ENCODE measurements at regions not wholly inside any gene's neighbourhood (a gene's known extent, or its start where the extent isn't known, plus 50 kb on each side); places are given as distances from the start of the nearest gene placed in this dataset.

DNA sequence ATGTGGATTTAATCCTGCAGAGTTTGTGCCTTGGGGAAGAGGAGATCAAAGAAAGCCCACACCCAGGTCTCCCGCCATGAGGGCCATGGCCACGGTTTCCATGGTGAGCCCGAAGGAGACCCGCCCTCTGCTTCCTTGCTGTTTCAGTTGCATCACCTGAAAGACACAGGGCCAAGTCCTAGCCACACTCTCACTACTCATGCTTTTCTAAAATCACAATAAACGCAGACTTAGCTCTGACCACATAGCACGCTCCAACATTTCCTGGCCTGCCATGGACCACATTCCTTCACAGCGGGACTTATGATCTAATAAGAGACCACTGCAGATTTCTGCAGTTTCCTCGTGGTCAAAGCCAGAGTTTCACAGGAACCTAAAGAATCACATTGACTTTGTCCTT is 426.0 kb upstream of the NR3C2 start:
- H3K4me3 ChIP-seq (ENCODE audit: low read length): no peak overlapping the region
- H3K27me3 ChIP-seq (ENCODE audit: control insufficient read depth, low read length): no peaks in the 10 kb centered on the region
- no peak overlapping the region for H3K27ac ChIP-seq (ENCODE audit: low read depth, low read length)
- no peaks in the 10 kb centered on the region for H3F3A ChIP-seq (ENCODE audit: control insufficient read depth, insufficient read depth)
- H3K79me2 ChIP-seq (ENCODE audit: control insufficient read depth, low read length): no peaks in the 10 kb centered on the region
- H3K9me2 ChIP-seq (replicated peaks; ENCODE audit: control insufficient read depth, low read length): no peaks in the 10 kb centered on the region
- H3K4me1 ChIP-seq (ENCODE audit: control insufficient read depth, low read length): no peaks in the 10 kb centered on the region
- H3K4me2 ChIP-seq (ENCODE audit: low read length): no peak overlapping the region
- H4K20me1 ChIP-seq (ENCODE audit: control insufficient read depth, insufficient read depth, low read depth, low read length): no peaks in the 10 kb centered on the region
- no peaks in the 10 kb centered on the region for H3K36me3 ChIP-seq (ENCODE audit: control insufficient read depth, low read length)
- TF ChIP-seq EZH2phosphoT487 (IDR thresholded peaks at IDR 0.05; ENCODE audit: borderline replicate concordance, low read length): no peak
- TF ChIP-seq, protein P1, sequence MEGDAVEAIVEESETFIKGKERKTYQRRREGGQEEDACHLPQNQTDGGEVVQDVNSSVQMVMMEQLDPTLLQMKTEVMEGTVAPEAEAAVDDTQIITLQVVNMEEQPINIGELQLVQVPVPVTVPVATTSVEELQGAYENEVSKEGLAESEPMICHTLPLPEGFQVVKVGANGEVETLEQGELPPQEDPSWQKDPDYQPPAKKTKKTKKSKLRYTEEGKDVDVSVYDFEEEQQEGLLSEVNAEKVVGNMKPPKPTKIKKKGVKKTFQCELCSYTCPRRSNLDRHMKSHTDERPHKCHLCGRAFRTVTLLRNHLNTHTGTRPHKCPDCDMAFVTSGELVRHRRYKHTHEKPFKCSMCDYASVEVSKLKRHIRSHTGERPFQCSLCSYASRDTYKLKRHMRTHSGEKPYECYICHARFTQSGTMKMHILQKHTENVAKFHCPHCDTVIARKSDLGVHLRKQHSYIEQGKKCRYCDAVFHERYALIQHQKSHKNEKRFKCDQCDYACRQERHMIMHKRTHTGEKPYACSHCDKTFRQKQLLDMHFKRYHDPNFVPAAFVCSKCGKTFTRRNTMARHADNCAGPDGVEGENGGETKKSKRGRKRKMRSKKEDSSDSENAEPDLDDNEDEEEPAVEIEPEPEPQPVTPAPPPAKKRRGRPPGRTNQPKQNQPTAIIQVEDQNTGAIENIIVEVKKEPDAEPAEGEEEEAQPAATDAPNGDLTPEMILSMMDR (IDR thresholded peaks at IDR 0.05; ENCODE audit: low read depth, low read length, poor library complexity, severe bottlenecking): no peak
- H3K9me3 ChIP-seq (ENCODE audit: control insufficient read depth, insufficient read depth, low read length): no peaks in the 10 kb centered on the region

DNA sequence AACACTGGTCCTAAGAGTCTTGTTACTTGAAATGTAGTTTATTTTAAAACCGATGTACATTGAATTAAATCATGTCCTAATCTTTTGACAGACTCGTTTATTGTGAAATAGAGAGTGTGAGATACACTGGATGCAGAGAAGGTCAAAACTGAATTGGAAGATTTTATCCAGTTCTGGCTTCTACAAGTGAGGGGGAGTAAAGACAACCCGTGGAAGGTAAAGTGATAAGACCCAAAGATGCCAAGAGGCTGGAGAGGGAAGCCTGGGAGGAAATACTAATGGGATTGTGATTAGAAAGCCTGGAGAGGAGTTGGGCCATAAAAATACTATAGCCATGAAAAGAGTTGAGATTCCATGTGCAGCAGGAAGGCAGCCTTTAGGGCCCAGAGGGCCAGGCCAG is 424.5 kb upstream of the NR3C2 start:
- Histone ChIP-seq H3K4me2 (ENCODE audit: low read length) (no peak overlapping the region), H3K4me3 (ENCODE audit: low read length) (no peak overlapping the region), H3K9me2 (replicated peaks; ENCODE audit: control insufficient read depth, low read length) (no peaks in the 10 kb centered on the region), H3K27me3 (ENCODE audit: control insufficient read depth, low read length) (no peaks in the 10 kb centered on the region), H3K4me1 (ENCODE audit: control insufficient read depth, low read length) (no peaks in the 10 kb centered on the region), H3K9me3 (ENCODE audit: control insufficient read depth, insufficient read depth, low read length) (no peaks in the 10 kb centered on the region), H3F3A (ENCODE audit: control insufficient read depth, insufficient read depth) (no peaks in the 10 kb centered on the region), H4K20me1 (ENCODE audit: control insufficient read depth, insufficient read depth, low read depth, low read length) (no peaks in the 10 kb centered on the region), H3K27ac (ENCODE audit: low read depth, low read length) (no peak overlapping the region), H3K36me3 (ENCODE audit: control insufficient read depth, low read length) (no peaks in the 10 kb centered on the region), H3K79me2 (ENCODE audit: control insufficient read depth, low read length) (no peaks in the 10 kb centered on the region)
- TF ChIP-seq EZH2phosphoT487 (IDR thresholded peaks at IDR 0.05; ENCODE audit: borderline replicate concordance, low read length): no peak
- TF ChIP-seq, protein P1 (IDR thresholded peaks at IDR 0.05; ENCODE audit: low read depth, low read length, poor library complexity, severe bottlenecking): no peak

DNA sequence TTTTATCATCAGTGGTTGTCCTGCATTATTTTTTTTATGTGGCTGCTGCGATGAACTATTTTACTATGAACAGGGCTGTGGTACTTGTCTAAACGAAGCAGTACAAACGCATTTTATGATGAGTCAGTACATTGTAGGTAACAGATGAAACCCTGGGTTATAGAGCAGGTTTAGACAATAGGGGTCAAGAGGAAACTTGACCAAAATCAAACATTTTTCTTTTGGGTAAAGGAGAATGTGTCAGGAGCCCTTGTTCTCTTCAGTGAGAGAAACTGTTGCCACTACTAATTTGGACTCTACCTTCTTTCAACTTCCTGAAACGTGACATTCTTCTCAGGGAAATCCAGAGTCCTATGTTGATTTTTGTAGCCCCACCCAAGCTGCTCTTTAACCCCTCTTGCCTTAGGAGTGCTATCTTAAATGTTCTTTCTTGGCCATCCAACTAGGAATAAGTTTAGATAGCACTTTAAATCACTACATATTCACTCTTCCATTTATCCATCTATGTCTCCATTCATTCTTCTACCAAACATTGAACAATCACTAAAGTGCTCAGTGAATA is 415.8 kb upstream of the NR3C2 start:
- Histone ChIP-seq H3K9me2 (replicated peaks; ENCODE audit: control insufficient read depth, low read length) (no peaks in the 10 kb centered on the region), H3K9me3 (ENCODE audit: control insufficient read depth, insufficient read depth, low read length) (no peaks in the 10 kb centered on the region), H3K79me2 (ENCODE audit: control insufficient read depth, low read length) (no peaks in the 10 kb centered on the region), H3K27ac (ENCODE audit: low read depth, low read length) (no peak overlapping the region), H3F3A (ENCODE audit: control insufficient read depth, insufficient read depth) (no peaks in the 10 kb centered on the region), H3K4me1 (ENCODE audit: control insufficient read depth, low read length) (no peaks in the 10 kb centered on the region), H3K4me2 (ENCODE audit: low read length) (no peak overlapping the region), H3K36me3 (ENCODE audit: control insufficient read depth, low read length) (no peaks in the 10 kb centered on the region), H4K20me1 (ENCODE audit: control insufficient read depth, insufficient read depth, low read depth, low read length) (no peaks in the 10 kb centered on the region), H3K27me3 (ENCODE audit: control insufficient read depth, low read length) (no peaks in the 10 kb centered on the region), H3K4me3 (ENCODE audit: low read length) (no peak overlapping the region)
- no peak for TF ChIP-seq EZH2phosphoT487 (IDR thresholded peaks at IDR 0.05; ENCODE audit: borderline replicate concordance, low read length)
- TF ChIP-seq, protein P1 (IDR thresholded peaks at IDR 0.05; ENCODE audit: low read depth, low read length, poor library complexity, severe bottlenecking): no peak
